NCI-H460 (cell line): ENCODE measurements at regions not wholly inside any gene's neighbourhood (a gene's known extent, or its start where the extent isn't known, plus 50 kb on each side); places are given as distances from the start of the nearest gene placed in this dataset.
"Not testable (repeated sequence)": the region's sequence is repeated elsewhere in the genome, so short reads cannot be mapped to it uniquely, and the experiment has no call there.

ENCODE experiments used
- DNase-seq: peaks from one replicate; pipeline ENCODE4 v3.0.0-alpha.2; 2016; ENCODE audit warnings: low read depth; ENCODE audit errors: extremely low read depth

DNA sequence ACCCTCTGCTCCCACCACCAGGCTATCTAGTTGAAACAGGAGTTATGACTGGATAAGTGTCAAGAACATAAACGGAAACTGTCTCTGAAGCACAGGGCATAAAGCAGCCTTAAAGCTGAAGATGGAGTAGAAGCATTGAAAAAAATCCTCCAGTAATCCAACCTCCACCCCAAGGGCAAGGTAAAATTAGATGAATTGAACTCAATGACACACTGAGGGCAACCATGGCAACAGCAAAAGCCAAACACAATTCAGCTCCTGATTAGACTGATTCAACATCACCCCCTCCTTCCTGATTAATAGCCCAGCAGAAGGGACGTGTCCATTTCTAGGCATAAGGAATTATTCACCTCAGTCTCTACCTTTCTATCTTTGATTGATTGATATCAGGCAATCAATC is 183.2 kb upstream of the MAP3K1 start:
- DNase-seq, result no peak

DNA sequence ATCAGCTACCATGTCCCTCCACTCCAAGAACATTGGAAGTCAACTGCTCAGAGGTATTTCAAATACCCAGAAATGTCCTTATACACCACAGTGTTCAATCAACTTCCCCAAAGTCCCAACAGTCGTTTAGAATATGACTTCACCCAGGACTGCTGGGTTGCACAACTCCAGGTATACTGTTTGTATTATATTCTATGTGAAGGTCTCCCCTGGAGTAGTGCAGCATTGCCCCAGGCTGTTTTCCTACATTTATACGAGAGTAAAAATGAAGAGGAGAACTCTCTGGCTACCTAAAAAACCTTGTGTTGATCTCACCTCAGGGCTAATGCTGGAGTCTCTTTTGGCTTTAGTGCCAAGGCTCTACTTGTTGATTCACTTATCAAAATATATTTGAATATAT is 183.6 kb upstream of the MAP3K1 start:
- no peak for DNase-seq

DNA sequence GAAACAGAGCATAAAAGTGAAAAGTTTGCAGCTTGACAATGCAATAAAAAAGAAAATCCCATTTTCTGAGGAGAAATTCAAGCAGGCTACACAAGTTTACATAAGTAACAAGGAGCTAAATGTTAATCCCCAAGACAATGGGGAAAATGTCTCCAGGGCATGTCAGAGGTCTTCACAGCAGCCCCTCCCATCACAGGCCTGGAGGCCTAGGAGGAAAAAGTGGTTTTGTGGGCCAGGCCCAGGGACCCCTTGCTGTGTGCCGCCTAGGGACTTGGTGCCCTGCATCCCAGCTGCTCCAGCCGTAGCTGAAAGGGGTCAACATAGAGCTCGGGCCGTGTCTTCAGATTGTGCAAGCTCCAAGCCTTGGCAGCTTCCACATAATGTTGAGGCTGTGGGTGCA is 186.7 kb upstream of the MAP3K1 start:
- DNase-seq, result not testable (repeated sequence)

DNA sequence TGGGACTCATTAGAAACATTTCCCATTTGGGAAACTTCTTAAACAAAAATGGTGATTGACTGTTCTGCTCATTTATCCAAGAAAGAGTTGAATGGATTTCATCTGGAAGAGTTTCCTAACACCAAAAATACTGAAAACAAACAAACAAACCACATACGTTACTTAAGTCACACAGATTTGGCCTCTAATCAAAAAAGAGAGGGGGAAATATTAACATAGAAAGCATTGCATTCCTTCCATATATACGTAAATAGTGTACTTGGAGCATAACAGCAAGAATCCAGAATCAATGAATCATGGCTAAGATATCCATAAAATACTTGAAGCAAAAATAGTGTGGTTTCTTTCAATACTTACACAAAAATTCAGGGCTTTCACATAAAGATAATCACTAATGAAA is 189.8 kb upstream of the MAP3K1 start:
- peak; percentile 3 for DNase-seq

DNA sequence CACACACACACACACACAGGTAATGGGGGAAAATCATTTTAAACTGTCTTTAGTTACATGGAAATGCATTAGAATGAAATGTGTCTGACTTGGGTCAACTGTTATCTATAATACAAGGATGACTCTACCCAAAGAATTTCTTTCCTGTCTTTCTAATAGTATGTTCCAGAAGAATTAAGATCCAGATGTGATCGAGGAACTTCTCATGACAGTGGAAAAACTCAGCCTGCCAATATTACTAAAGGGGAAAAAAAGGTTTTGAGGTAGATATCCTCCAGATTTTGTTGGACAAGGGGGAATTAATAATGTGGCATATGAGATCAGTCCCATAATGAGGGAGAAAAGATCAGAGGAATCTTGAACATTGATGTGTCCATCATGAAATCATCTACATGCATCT is 190.6 kb upstream of the MAP3K1 start:
- DNase-seq, result no peak

DNA sequence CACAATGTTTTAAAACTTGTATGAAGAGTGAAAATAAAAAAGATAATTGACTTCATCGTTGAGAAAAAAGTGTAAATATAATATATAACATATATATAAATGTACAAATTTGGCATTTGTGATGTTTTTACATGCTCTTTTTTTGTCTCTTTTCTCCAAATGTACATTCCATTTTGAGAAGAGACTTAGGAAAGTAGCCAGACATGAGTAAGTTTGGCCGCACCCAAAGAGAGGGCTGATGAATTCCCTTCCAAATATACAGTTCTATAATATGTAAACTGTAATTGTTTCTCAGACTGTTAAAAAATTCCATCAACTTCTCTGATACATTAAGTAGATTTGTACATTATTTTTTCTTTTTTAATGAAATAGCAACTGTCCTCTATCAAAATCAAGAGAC is 193.2 kb upstream of the MAP3K1 start:
- no peak for DNase-seq

DNA sequence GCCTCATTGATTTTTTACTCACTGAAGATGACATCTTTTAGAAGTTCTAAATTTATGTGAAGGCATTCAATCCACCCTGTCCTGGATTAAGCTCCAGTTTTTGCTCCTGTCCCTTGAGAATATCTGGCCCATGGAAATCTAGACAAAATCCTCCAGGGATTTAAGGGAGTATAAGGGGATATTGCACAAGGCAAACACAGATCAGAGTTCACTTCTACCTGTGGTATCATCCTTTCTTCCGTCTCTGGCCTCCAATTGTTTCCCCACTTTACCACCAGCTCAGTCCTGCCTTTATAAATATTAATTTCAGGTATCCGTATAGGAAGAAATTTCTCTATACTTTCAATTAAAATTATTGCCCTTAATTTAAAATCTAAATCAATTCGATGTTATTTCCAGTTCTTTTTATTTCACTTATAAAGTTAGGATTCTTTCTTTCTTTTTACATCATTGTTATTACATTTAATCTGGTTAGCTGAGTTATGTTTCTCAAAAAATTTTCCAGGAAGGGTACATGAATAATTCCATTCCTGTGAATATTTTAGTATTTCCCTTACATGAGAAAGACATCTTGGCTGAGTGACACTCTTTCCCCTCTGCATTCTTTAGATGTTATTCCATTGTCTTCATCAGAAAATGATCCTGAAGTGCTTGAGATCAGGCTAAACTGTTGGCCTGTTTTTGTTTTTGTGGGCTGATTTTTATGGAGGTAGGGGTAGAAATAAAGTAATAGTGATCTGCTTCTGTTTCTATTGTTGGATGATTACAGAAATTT is 194.3 kb upstream of the MAP3K1 start:
- DNase-seq, result no peak

DNA sequence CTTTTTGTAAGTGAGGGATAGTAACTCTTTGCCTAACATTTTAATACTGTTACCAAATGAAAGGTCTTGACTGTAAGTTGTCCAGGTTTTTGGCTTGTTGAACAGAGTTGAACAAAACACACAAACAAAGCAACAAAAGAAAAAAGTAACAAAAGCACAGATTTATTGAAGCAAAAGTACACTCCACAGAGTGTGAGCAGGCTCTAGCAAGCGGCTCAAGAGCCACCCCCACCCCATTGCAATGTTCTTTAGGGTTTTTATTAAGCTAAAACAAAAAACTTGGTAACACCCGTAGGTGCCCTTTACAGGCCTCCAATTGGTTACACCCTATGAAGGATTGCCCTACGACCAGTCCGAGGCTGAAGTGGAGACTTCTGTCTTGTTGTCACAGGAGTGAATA is 197.4 kb upstream of the MAP3K1 start:
- no peak for DNase-seq

DNA sequence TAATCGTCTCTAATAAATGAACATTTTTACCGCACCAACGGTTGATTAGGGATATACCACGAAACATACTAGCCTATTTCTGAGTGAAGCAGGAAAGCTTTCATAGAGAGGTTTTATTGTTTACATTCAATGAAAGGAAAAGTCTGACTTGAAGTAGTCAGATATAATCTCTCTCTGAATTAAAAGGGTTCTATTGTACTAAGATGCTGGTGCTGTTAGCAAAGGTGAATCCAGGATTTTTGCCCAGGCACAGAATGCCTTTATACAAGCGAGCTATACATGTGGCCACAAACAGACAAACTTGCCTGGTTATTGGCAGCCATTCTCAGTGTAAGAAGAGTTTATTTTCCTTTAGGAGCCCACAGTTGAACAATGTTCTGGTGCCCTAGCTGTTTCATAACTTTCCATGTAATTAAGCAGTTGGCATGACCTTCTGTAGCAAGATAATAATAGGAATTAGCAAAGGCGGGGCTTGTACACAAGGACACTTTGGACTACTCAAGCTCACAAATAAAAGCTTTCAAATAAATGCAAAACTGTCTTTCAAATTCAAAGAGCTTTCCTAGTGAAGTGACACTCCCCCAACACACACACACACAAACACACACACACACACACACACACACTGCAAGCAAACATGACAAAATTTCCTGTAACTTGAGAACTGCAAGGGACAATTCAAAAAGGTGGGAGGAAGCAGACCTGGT is 198.7 kb upstream of the MAP3K1 start:
- DNase-seq, result no peak

DNA sequence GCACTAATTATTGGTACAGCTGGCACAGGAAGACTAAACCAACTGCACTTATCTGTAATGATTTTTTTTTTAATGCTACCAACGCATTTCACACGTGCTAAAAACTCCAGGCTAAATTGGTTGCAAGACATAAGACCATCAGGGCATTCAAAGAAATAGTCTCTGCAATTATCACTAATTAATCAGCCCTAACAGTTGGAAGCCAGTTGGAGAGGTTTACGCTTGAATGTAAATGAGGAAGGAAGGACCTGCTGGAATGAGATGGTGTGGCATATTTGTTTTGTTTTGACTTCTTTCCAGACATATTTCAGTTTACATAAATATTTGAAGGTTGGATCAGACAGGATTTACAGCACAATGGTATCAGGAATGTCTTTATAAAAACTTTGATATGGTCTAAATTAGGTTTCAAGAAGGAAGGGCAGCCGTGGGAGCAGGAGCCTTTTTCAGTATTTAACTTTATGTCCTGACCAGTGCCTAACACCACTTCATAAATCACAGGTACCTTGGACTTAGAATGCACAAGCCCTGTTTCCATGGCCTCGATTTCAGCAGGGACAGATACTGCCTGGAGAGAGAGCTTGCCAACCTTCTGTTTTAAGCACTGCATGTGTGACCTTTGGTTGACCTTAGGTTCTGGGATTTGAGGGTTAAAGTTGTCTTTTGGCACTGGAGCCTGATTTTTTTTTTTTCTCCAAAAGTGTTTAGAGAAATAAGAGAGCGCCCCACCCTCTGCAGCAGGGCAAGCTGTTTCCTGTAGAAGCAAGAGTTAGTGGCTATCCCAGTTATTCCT is 199.8 kb upstream of the MAP3K1 start:
- DNase-seq, result no peak

DNA sequence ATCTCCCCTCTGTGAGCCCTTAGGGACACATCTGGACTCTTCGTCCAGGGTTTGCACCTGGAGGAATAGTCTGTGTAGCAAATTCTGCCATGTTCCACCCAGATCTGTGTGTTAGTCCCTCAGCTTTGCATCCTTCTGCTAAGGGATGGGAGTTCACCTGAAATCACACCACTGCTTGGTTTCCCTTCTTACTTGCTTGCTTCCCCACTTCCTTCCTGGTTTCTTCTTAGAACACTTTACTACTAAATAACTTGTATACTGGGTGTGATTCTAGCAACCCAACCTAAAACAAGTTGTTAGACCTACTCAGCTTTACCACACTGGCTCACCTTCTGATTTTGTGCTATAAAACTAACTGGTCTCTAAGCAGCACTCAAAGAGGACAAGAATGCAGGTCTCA is 202.6 kb upstream of the MAP3K1 start:
- no peak for DNase-seq

DNA sequence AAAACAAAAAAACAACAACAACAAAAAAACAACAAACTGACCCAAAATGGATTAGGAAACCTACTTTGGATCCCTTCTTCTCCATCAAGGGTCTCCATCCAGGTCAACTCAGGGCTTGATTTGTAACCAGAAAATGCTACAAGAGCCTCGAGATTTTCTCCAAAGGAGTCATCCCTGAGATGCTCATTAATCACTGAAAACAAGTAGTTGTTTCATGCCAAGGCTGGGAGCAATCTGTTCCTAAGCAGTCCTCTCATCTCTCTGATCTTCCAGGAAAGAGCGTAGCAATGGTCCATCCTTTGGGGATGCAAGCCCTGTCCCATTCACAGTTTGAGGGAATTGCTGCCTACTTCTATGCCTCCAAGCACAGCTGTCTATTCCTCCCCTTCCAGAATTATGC is 203.0 kb upstream of the MAP3K1 start:
- no peak for DNase-seq

DNA sequence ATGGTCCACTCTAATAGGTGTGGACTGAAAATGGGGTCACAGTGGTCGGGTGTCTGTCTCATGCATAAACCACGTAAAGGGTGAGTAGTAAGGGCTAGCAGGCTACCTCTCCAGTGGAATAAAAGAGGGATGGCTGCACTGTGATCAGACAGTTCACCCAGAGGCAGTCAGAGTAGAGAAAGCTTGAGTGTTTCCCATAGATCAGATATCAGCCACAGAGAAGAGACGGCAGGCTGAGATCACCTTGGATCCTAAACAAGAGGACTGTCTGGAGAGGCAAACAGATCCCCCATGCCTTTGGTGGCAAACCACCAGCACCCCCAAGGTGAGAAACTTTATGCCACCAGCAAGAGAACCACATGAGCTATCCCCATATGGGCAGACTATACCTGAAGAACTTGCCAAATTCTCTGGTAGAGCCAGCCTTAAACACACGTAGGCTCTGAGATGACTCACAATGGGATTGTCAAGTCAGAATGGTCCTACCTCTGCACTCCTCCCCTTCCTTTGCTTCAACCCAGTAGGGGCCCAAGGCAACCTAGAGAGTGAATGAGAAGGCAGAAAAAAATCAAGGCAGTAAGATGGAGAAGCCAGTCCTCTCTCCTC is 205.2 kb upstream of the MAP3K1 start:
- no peak for DNase-seq

DNA sequence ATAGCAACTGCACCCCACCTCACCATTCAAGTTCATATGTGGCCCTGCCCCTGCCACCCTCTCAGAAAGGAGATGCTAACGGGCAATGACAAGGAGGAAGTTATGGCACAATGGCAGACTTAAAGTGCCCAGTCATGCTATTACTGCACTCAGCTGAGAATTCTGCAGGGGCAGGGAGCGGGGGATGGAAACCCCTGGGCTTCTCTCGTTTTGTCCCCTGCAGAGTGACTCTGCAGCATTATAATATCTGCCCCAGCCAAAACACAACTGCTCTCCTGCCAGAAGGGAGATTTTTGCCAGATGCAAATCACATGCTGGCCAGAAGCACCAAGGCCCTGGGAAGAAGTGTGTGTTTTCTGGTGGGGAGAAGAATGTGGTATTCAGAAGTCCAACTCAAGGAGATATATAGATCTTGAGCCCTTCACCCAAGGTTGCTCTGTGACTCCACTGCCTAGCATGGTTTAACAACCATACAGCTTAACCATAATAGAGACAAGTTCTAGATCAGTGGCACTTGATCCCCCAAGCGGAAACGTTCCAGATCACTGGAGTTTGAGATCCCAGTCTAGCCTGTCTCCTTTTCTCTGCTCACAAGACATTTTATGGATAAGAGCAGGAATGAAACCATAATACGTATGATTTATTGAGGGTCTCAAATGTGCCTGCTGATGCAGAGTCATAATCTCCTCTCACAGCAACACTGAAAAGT is 207.0 kb upstream of the MAP3K1 start:
- no peak for DNase-seq

DNA sequence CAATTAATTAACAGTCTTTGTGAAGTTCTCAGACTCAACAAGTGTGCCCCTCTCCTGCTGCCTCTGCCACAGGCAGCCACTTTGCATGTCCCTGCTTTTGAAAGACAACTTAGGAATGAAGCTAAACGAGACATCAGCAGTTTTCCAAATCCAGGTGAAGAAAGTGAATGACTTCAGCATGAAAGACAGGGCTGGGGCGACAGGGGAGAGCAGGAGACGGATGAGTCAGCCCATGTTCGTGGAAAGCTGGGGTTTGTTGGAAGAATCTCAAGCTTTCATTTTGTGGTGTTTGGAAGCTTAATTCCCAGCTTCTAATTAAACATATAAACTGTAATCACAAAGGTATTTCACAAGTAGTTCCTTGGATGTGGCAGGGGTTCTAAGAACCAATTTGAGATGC is 207.8 kb upstream of the MAP3K1 start:
- DNase-seq, result no peak

DNA sequence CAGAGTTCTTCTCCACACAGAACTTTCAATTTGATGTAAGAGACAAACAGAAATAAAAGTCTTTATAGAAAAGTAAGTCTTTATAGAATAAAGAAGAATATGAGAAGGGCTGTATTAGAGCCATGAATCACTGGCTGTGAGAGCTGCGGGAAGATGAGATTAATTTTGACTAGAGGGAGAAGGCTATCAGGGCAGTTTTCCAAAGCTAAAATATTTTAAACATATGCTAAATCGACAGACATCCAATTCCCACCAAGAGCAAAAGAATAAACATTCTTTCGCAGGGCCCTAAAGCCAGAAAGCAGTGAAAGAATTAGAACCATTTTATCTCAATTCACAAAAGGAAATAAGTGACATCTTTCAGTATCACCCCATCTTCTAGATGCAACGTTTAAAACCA is 208.3 kb upstream of the MAP3K1 start:
- DNase-seq, result no peak

DNA sequence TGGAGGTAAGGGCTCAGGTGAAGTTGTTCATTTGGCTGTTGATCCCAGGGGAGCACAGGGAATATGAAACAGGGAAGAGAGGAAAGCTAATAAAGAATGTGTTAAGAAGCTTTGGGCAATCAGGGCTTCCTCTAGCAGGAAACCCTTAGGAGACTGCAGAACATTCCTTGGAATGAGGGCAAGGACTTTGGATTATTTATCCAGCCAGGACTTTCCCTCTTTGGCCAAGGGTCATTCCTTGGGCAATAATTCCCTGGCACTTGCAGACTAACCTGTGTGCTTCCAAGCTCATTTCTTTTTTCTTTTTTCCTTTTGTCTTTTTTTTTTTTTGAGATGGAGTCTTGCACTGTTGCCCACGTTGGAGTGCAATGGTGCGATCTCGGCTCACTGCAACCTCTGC is 209.2 kb upstream of the MAP3K1 start:
- DNase-seq, result no peak

DNA sequence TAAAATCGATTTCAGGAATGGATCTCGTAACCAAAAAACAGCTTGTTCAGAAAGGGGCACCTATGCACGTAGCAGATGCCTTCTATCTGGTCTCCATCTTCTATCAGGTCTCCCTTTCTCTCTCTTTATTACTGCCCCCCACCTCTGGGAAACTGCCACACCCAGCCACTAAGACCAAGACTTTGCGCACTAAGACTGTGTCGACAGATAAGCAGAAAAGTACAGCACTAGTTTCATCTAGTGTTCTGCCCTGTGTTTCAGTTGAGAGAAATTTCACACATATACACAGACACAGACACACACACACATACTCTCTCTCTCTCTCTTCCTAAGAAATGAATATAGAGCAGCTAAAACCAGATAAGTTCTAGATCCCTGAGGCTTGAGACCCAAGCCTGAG is 210.1 kb upstream of the MAP3K1 start:
- no peak for DNase-seq

DNA sequence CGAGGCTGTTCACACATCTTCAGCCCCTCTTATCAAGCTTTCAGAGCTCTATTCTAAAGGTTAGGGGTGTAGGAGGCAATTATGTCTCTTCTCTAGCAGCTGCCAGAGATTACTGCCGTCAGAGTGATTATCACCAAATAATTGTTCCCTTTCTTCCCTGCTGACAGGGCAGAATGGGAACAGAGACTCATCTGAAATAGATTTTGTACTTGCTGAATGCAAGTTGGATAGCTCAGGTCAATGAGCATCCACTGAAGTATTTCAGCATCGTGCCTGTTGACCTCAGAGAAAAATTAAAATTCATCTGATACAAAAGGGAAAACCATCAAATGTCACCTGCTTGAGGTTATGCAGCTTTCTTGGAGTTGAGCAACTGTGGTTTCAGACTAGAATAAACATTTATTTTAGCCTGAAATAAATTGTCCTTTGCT is 213.7 kb upstream of the MAP3K1 start:
- DNase-seq, result no peak

DNA sequence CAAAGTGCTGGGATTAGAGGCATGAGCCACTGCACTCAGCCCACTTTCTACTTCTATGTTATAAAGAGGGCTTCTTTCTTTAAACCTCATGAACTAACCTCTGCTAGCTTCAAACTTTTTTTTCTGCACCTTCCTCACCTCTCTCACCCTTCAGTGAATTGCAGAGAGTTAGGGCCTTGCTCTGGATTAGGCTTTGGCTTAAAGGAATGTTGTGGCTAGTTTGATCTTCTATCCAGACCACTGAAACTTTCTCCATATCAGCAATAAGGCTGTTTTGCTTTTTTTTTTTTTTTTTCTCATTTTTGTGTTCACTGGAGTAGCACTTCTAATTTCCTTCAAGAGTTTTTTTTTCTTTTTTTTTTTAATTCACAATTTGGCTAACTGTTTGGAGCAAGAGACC is 216.4 kb upstream of the MAP3K1 start:
- DNase-seq, result no peak

DNA sequence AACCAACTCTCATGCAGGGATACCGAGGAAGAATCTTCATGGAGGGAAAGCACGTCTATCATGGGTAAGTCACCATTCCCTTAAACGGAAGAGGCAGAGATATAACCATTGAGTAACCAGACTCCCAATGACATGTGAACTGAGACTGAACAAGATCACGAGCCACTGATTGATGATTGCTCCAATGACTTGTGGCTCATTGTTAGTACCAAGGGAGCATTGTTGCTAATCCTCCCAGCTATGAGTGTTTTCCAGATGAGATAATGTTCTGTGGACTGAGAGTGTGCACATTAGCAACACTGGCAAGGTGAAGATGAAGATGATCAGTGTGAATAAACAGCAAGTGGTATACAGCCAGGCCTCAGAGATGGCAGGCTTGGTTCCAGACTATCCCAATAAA is 219.2 kb upstream of the MAP3K1 start:
- no peak for DNase-seq
